Activated T-helper 17 cell treated with anti-CD3 and anti-CD28 coated beads, Interleukin-2, amount 50 U/mL, for 72 hours (primary cell): ENCODE measurements at regions not wholly inside any gene's neighbourhood (a gene's known extent, or its start where the extent isn't known, plus 50 kb on each side); places are given as distances from the start of the nearest gene placed in this dataset.
A peak's percentile ranks its signal among the peaks of the same experiment; 100 is the strongest.
"Not testable (repeated sequence)": the region's sequence is repeated elsewhere in the genome, so short reads cannot be mapped to it uniquely, and the experiment has no call there.

Experiments used
- ATAC-seq: fragments of 150-1000 bp; cut with Tn5 transposase; replicated peaks from 2 replicates; pipeline ENCODE4 v1.10.0; 2021; ENCODE audit warnings: mild to moderate bottlenecking, moderate library complexity
- H3K27ac Mint-ChIP-seq: one replicate; pipeline ENCODE4 v1.8.0; 2022; ENCODE audit warnings: mixed read lengths
- H3K27me3 Mint-ChIP-seq: one replicate; pipeline ENCODE4 v1.8.0; 2022; ENCODE audit warnings: mixed read lengths
- H3K36me3 Mint-ChIP-seq: one replicate; pipeline ENCODE4 v1.8.0; 2022; ENCODE audit warnings: low read depth, mild to moderate bottlenecking, mixed read lengths
- H3K4me1 Mint-ChIP-seq: one replicate; pipeline ENCODE4 v1.8.0; 2022; ENCODE audit warnings: mixed read lengths
- H3K4me3 Mint-ChIP-seq: one replicate; pipeline ENCODE4 v1.8.0; 2022; ENCODE audit warnings: mild to moderate bottlenecking, mixed read lengths
- H3K9me3 Mint-ChIP-seq: one replicate; pipeline ENCODE4 v1.8.0; 2022; ENCODE audit warnings: mixed read lengths

DNA sequence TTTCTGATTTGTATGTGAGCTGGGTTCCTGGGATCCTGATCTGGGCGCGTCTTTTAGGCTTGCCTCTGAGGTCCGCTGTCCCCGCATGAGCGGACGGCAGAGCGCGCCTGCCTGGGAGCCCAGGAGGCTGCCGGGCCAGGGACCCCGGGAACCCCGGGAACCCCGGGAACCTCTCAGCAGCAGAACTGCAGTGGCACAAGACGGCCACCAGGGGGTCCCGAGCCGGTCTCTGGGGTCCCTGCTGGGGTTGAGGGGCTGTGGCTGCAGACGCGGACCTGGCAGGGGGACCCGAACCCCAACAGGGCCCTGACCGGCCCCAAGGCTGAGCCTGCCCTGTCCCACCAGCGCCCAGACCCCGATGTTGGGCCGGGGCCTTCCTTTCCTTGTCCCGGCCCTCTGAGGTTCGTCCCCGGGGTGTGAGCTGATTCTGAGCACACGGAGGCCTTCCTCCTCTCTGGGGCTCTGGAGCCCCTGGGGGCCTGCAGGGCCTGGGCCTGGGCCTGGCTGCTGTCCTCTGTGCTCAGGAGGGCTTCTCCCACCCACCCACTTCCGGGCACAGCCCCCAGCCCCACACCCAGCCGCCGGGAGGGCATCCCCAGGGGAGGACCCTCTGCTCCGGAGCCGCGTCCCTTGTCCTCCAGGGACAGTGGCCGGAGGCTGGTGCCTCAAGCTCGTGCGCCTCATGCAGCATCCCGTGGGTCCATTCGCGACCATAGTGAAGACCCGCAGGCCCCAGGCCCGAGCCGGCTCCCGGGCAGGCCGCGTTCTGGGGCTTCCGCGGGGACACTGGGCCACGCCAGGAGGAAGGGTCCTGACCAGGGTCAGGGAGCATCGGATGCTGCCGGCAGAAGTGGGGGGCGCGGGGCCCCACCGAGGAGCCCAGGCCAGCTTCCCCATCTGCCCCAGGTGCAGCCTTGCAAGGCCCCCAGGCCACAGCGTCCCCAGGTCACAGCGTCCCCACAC lies 152.9 kb downstream of the TMEM121 start:
- not testable (repeated sequence) for ATAC-seq, H3K4me3 Mint-ChIP-seq, H3K4me1 Mint-ChIP-seq, H3K9me3 Mint-ChIP-seq, H3K27ac Mint-ChIP-seq, H3K36me3 Mint-ChIP-seq, H3K27me3 Mint-ChIP-seq

- not testable (repeated sequence) for H3K9me3 Mint-ChIP-seq, H3K27me3 Mint-ChIP-seq, H3K36me3 Mint-ChIP-seq, H3K4me1 Mint-ChIP-seq, H3K27ac Mint-ChIP-seq, H3K4me3 Mint-ChIP-seq
- peak; percentile 67 for ATAC-seq
Measured at GRCh38 chr14:105679959-105680735, 153.8 kb downstream of the TMEM121 start.

GRCh38 chr14:105680736-105681098 lies 154.3 kb downstream of the TMEM121 start:
- ATAC-seq = peak; percentile 13

DNA sequence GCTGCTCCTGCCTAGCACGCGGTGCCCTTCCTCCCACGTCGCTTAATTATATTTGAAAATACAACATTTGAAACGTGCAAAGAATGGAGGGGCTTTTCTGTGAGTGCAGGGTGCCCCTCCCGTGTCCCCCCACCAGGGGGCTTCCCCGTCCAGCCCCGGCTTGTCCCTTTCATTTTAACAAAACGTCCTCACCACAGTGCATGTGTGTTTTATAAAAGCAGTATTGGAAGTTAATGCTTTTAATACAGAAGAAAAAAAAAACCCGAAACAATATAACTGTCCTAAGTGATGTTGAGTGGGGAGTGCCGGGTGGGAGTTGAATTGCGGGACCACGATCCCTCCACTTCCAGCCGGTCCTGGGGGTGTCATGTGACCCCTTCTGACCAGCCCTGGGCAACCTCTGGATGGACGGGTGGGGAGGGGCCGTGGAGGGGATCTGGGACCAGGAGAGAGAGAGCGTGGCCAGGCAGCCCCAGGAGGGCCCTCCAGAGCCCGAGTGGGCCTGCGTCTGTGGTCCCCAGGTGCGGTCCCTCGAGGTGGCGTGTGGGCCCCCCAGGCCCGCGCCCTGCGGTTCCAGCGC lies 155.3 kb downstream of the TMEM121 start:
- not testable (repeated sequence) for ATAC-seq, H3K9me3 Mint-ChIP-seq, H3K36me3 Mint-ChIP-seq, H3K4me1 Mint-ChIP-seq, H3K27ac Mint-ChIP-seq, H3K4me3 Mint-ChIP-seq, H3K27me3 Mint-ChIP-seq

More at GRCh38 chr14:105680736-105681098, 154.3 kb downstream of the TMEM121 start:
- H3K36me3 Mint-ChIP-seq, H3K27me3 Mint-ChIP-seq, H3K9me3 Mint-ChIP-seq, H3K4me3 Mint-ChIP-seq, H3K27ac Mint-ChIP-seq, H3K4me1 Mint-ChIP-seq: not testable (repeated sequence)

DNA sequence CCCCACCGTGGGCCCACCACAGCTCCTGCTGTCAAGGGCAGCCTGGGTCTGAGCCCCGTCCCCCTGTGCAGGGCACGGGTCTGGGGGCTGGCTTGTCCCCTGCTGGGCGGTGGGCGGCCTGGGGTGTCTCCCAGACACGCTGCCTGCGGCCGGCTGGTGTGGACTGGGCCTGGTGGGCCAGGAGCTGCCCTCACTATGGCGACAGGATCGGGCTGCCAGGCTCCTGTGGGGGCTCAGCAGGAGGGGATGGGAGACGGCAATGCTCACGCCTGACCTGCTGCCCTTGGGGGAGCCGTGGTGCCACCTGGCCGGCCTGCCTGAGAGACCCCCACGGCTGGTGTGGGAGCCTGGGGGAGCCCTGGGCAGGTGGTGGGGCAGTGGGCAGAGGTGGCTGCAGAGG lies 156.1 kb downstream of the TMEM121 start:
- not testable (repeated sequence) for H3K4me1 Mint-ChIP-seq, H3K9me3 Mint-ChIP-seq, H3K4me3 Mint-ChIP-seq, H3K36me3 Mint-ChIP-seq, H3K27me3 Mint-ChIP-seq, H3K27ac Mint-ChIP-seq, ATAC-seq

GRCh38 chr14:105682956-105683570 lies 156.7 kb downstream of the TMEM121 start:
- no peak overlapping the region for H3K4me3 Mint-ChIP-seq
- peaks cover 6% of the 10 kb centered on the region for H3K4me1 Mint-ChIP-seq
- no peaks in the 10 kb centered on the region for H3K9me3 Mint-ChIP-seq
- ATAC-seq = no peak
- H3K27ac Mint-ChIP-seq = no peak overlapping the region
- no peaks in the 10 kb centered on the region for H3K36me3 Mint-ChIP-seq
- no peaks in the 10 kb centered on the region for H3K27me3 Mint-ChIP-seq

GRCh38 chr14:105684056-105684455 lies 157.7 kb downstream of the TMEM121 start:
- H3K4me1 Mint-ChIP-seq, H3K36me3 Mint-ChIP-seq, H3K27me3 Mint-ChIP-seq, H3K4me3 Mint-ChIP-seq, H3K9me3 Mint-ChIP-seq, ATAC-seq, H3K27ac Mint-ChIP-seq: not testable (repeated sequence)

DNA sequence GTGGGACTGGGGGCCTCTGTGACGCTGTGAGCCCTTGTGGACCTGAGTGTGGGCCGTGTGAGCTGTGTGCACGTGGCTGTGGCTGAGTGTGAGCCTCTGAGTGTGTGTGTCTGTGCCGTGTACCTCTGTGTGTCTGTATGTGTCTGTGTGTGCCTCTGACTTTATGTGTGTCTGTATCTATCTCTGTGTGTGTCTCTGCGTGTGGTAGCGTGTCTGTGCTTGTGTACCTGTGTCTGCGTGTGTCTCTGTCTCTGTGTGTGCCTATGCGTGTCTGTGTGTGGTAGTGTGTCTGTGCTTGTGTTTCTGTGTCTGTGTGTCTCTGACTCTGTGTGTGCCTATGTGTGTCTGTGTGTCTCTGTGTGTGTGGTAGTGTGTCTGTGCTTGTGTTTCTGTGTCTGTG lies 158.2 kb downstream of the TMEM121 start:
- not testable (repeated sequence) for ATAC-seq

GRCh38 chr14:105685003-105685402 lies 158.6 kb downstream of the TMEM121 start:
- no peaks in the 10 kb centered on the region for H3K9me3 Mint-ChIP-seq
- H3K36me3 Mint-ChIP-seq = no peaks in the 10 kb centered on the region
- no peak for ATAC-seq
- no peaks in the 10 kb centered on the region for H3K27me3 Mint-ChIP-seq
- no peak overlapping the region for H3K4me3 Mint-ChIP-seq
- H3K27ac Mint-ChIP-seq = peak overlapping the region; percentile 5
- H3K4me1 Mint-ChIP-seq = peaks cover 6% of the 10 kb centered on the region

More for the DNA sequence above, 158.2 kb downstream of the TMEM121 start:
- H3K27ac Mint-ChIP-seq = peak overlapping the region; percentile 5
- not testable (repeated sequence) for H3K4me1 Mint-ChIP-seq, H3K9me3 Mint-ChIP-seq, H3K27me3 Mint-ChIP-seq, H3K4me3 Mint-ChIP-seq, H3K36me3 Mint-ChIP-seq

- not testable (repeated sequence) for H3K9me3 Mint-ChIP-seq, H3K4me3 Mint-ChIP-seq, H3K27me3 Mint-ChIP-seq, H3K27ac Mint-ChIP-seq, H3K36me3 Mint-ChIP-seq, ATAC-seq, H3K4me1 Mint-ChIP-seq
Measured at GRCh38 chr14:105685605-105686004, 159.2 kb downstream of the TMEM121 start.

DNA sequence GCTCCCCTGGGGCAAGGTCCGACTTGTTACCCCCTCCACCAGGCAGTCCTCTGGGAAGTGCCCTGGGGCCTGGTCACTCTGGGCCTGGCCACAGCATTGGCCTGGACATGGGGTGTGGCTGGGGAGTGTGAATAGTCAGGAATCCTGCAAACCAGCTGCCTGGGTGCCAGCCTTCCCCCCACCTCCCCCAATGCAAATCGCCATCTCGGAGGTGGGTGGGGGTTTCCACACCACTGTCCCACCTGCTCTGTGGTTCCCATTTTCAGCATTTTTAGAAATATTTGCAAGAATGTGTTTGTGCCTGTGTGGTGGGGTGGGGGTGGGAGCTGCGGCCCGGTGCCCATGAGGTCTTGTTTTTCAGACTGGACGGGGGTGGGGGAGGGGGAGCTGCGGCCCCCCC lies 159.7 kb downstream of the TMEM121 start:
- not testable (repeated sequence) for H3K9me3 Mint-ChIP-seq

DNA sequence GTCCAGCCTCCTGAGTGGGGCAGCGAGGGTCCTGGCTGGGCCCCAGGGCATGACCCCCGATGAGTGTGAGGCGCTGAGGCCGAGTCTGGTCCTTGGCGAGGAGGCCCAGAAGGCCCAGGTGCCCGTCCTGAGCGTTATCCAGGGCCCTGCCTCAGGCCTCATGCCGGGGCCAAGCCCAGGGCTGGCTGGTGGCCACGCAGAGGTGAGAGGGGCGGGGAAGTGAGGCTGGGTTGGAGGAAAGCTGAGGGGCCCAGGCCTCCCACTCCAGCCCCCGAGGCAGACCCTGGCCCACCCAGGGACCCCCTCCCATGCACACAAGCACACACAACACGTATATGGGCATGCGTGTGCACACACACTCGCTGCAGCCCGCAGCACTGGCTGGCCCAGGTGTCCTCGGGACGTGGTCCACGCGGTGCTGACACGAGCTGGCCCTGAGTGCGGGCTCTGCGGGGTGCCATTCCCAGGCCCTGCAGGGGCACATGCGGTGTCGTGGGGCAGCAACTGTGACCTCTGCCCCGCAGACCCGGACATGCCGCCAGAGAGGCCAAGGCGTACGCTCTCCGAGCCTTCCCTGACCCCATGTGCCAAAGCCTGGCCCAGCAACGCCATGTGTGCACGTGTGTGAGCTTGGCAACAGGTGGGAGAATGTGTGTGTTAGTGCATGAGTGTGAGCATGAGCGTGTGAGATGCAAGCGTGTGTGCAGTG lies 160.2 kb downstream of the TMEM121 start:
- H3K9me3 Mint-ChIP-seq, H3K36me3 Mint-ChIP-seq, H3K27ac Mint-ChIP-seq, H3K27me3 Mint-ChIP-seq, H3K4me1 Mint-ChIP-seq, H3K4me3 Mint-ChIP-seq, ATAC-seq: not testable (repeated sequence)

More for the DNA sequence above, 159.7 kb downstream of the TMEM121 start:
- H3K27me3 Mint-ChIP-seq, H3K36me3 Mint-ChIP-seq, H3K4me3 Mint-ChIP-seq, H3K4me1 Mint-ChIP-seq, H3K27ac Mint-ChIP-seq, ATAC-seq: not testable (repeated sequence)

GRCh38 chr14:105687171-105688022 lies 161.0 kb downstream of the TMEM121 start:
- not testable (repeated sequence) for ATAC-seq, H3K27ac Mint-ChIP-seq, H3K4me3 Mint-ChIP-seq, H3K4me1 Mint-ChIP-seq, H3K27me3 Mint-ChIP-seq, H3K9me3 Mint-ChIP-seq, H3K36me3 Mint-ChIP-seq
